GM19455 (cell line): ENCODE measurements at regions not wholly inside any gene's neighbourhood (a gene's known extent, or its start where the extent isn't known, plus 50 kb on each side); places are given as distances from the start of the nearest gene placed in this dataset.

ENCODE experiments used
- ATAC-seq: cut with Tn5 transposase; IDR thresholded peaks from one replicate; pipeline ENCODE4 v1.9.1; 2021; ENCODE audit not compliant: unreplicated experiment

GRCh38 chr1:219993554-219994433, 52.5 kb downstream of the EPRS1 start:
- no peak for ATAC-seq

GRCh38 chr1:219991919-219992318, 54.4 kb downstream of the EPRS1 start:
- no peak for ATAC-seq

DNA sequence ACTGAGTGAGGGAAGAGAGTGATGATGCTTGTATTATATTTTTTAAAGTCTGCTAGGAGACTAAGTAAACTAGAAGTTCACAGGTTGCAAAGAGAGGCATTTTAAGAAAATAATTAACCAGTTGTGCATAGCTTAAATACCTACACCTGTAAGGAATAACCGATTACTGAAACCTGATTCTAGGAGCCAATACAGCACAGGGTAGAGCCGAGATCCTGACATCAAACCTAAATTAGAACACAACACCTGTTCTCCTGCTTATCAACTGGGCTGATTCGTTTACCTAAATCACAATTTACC, 54.8 kb downstream of the EPRS1 start:
- ATAC-seq: no peak

GRCh38 chr1:219990782-219991510, 55.4 kb downstream of the EPRS1 start:
- no peak for ATAC-seq

GRCh38 chr1:219989766-219990165, 56.5 kb downstream of the EPRS1 start:
- ATAC-seq: no peak

DNA sequence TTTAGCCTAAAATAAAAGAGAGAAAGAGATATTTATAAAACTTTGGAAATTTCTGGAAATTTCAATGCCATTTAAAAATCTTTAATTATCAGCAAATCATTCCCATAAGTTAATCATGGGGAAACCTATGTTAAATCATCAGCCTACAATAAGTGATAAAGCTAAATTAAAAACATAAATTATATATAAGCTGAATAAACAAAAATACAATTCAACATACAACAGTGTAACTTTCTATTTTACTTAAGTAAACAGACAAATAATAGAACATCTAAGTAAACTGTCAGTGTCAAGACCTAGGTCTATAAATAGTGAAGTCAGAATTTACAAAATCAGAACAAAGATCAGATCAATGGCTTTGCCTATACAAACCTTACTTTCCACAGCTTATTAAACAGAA, 57.5 kb downstream of the EPRS1 start:
- no peak for ATAC-seq

DNA sequence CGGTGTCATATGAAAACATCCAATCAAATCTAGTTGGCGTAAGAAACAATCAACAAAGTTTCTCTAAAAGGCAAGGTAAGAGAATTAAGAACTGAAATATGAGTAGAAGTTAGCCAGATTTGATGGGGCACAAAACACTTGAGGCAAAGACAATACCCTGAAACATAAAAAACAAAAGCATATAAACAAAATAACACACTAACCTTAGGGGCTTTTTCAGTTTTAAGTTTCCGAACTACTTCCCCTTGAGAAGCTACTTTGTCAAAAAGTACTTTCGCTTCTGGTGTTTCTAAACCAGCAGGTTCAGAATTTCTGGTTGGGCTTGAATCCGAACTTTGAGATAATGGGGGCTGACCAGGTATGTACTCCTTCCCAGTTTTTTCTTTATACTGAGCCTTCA, 57.9 kb downstream of the EPRS1 start:
- peak; percentile 78 for ATAC-seq

GRCh38 chr1:219987325-219987724, 59.0 kb upstream of the SLC30A10 start:
- no peak for ATAC-seq

DNA sequence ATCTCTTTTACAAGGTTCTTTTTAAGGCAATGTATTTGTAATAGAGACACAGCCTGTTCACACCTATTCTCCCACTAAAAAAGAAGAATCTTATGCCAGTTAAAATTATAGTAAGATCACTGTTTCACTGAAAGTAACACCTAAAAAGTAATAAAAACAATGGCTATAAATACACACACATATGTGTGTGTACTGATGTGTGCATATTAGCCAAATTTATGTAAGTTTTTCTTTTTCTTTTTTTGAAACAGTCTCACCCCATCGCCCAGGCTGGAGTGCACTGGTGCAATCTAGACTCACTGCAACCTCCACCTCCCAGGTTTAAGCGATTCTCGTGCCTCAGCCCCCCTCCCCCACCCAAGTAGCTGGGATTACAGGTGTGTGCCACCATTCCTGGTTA, 56.8 kb upstream of the SLC30A10 start:
- ATAC-seq: no peak
